ENCODE measurements at regions not wholly inside any gene's neighbourhood (a gene's known extent, or its start where the extent isn't known, plus 50 kb on each side); places are given as distances from the start of the nearest gene placed in this dataset.
A peak's percentile ranks its signal among the peaks of the same experiment; 100 is the strongest.

GRCh38 chr6:28693751-28694443 lies 168.2 kb downstream of the GPX5 start:
- Mint-ChIP-seq H3K4me1 (ENCODE audit: low read depth) (peaks cover 31% of the 10 kb centered on the region), H3K27ac (no peak overlapping the region), H3K36me3 (ENCODE audit: insufficient read depth) (peaks cover 6% of the 10 kb centered on the region), H3K4me3 (ENCODE audit: low read depth) (peak overlapping the region; percentile 31), H3K9me3 (ENCODE audit: low read depth) (no peaks in the 10 kb centered on the region), H3K27me3 (peaks cover 27% of the 10 kb centered on the region)
- TF ChIP-seq, protein P1, sequence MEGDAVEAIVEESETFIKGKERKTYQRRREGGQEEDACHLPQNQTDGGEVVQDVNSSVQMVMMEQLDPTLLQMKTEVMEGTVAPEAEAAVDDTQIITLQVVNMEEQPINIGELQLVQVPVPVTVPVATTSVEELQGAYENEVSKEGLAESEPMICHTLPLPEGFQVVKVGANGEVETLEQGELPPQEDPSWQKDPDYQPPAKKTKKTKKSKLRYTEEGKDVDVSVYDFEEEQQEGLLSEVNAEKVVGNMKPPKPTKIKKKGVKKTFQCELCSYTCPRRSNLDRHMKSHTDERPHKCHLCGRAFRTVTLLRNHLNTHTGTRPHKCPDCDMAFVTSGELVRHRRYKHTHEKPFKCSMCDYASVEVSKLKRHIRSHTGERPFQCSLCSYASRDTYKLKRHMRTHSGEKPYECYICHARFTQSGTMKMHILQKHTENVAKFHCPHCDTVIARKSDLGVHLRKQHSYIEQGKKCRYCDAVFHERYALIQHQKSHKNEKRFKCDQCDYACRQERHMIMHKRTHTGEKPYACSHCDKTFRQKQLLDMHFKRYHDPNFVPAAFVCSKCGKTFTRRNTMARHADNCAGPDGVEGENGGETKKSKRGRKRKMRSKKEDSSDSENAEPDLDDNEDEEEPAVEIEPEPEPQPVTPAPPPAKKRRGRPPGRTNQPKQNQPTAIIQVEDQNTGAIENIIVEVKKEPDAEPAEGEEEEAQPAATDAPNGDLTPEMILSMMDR (IDR thresholded peaks at IDR 0.05; ENCODE audit: unreplicated experiment) = no peak
- DNase-seq (ENCODE audit: low spot score, unreplicated experiment) = no peak

- Mint-ChIP-seq H3K9me3 (ENCODE audit: low read depth) (no peaks in the 10 kb centered on the region), H3K4me1 (ENCODE audit: low read depth) (peaks cover 24% of the 10 kb centered on the region), H3K36me3 (ENCODE audit: insufficient read depth) (peaks cover 6% of the 10 kb centered on the region), H3K27ac (no peak overlapping the region), H3K27me3 (peaks cover 27% of the 10 kb centered on the region), H3K4me3 (ENCODE audit: low read depth) (no peak overlapping the region)
- TF ChIP-seq, protein P1 (IDR thresholded peaks at IDR 0.05; ENCODE audit: unreplicated experiment) = no peak
- DNase-seq (ENCODE audit: low spot score, unreplicated experiment) = no peak
Measured at GRCh38 chr6:28695715-28696114, 170.0 kb downstream of the GPX5 start.

DNA sequence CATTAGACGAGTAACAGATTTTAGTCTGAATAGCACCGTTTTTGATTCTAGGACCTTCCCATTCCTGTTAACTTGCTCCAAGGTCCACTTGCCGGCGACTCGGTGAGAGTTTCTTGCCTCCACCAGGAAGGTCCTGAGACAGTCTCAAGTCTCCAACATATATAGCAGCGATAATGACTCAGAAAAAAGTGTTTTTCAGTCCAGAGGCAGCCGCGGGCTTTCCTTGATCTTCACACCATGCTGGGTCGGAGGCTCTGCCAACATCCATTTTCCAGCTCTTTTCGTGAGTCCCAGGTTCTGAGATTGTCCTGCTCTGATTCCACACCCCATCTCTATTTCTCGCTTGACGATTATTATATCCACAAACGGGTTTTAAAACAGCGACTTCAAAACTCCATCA lies 170.5 kb downstream of the GPX5 start:
- Mint-ChIP-seq H3K4me1 (ENCODE audit: low read depth) (peaks cover 20% of the 10 kb centered on the region), H3K27me3 (peaks cover 27% of the 10 kb centered on the region)

DNA sequence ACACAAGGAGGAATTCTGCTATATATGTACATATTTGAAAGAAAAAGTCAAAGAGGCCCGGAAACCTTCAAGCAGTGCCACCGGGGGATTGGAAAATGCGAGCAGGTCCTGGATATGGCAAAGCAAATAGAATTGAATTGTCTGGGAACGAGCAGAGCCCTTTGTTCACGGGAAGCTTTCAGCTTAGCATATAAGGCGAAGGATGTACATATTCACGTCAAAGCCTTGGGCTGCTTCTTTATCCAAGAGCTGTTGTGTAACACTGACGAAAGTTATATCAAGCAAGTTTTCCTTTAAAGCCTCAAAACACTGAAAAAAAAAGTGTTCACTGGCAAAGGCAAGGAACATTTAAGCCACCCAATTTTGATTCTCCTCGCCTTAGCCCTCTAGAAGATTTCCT lies 171.0 kb downstream of the GPX5 start:
- TF ChIP-seq, protein P1 (IDR thresholded peaks at IDR 0.05; ENCODE audit: unreplicated experiment) = no peak
- Mint-ChIP-seq H3K9me3 (ENCODE audit: low read depth) (no peaks in the 10 kb centered on the region), H3K4me3 (ENCODE audit: low read depth) (no peak overlapping the region), H3K27me3 (peaks cover 27% of the 10 kb centered on the region), H3K27ac (no peak overlapping the region), H3K4me1 (ENCODE audit: low read depth) (peaks cover 20% of the 10 kb centered on the region), H3K36me3 (ENCODE audit: insufficient read depth) (peaks cover 6% of the 10 kb centered on the region)
- no peak for DNase-seq (ENCODE audit: low spot score, unreplicated experiment)

More for the DNA sequence above, 170.5 kb downstream of the GPX5 start:
- DNase-seq (ENCODE audit: low spot score, unreplicated experiment) = no peak
- no peak overlapping the region for H3K27ac Mint-ChIP-seq
- H3K36me3 Mint-ChIP-seq (ENCODE audit: insufficient read depth) = peaks cover 6% of the 10 kb centered on the region
- no peak overlapping the region for H3K4me3 Mint-ChIP-seq (ENCODE audit: low read depth)
- H3K9me3 Mint-ChIP-seq (ENCODE audit: low read depth) = no peaks in the 10 kb centered on the region
- TF ChIP-seq, protein P1 (IDR thresholded peaks at IDR 0.05; ENCODE audit: unreplicated experiment) = no peak

DNA sequence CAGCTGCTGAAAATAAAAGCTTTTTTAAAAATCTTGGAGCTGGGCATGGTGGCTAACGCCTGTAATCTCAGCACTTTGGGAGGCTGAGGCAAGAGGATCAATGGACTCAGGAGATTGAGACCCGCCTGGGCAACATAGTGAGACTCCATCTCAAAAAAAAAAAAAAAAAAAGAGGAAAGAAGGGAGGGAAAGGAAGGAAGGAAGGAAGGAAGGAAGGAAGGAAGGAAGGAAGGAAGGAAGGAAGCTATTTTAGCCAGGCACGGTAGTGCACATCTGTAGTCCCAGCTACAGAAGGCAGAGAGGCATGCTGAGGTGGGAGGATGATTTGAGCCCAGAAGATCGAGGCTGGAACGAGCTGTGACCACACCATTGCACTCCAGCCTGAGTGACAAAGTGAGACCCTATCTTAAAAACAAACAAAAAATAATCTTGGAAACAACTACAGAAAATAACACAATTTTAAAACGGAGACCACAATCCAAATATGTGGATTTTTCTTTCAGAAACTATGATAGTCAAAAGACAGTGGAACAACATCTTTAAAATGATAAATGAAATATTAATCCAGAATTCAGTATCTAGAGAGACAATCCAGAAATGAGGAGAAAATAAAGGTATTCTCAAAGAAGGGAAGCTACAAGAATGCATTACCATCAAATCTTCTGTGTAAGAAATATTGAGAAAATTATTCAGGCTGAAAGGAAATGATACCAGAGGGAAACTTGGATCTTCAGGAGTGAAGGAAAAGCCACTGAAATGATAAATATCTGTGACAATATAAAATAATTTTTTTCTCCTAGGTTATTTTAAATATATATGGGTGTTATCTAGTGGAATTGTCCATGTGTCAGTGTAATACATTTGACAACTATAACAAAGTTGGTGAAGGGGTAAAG lies 182.0 kb downstream of the GPX5 start:
- peaks cover 12% of the 10 kb centered on the region for H3K27me3 Mint-ChIP-seq
- peak overlapping the region; percentile 36 for H3K4me3 Mint-ChIP-seq (ENCODE audit: low read depth)
- peaks cover 20% of the 10 kb centered on the region for H3K9me3 Mint-ChIP-seq (ENCODE audit: low read depth)
- no peak overlapping the region for H3K27ac Mint-ChIP-seq
- H3K36me3 Mint-ChIP-seq (ENCODE audit: insufficient read depth) = peaks cover 21% of the 10 kb centered on the region
- H3K4me1 Mint-ChIP-seq (ENCODE audit: low read depth) = peaks cover 3% of the 10 kb centered on the region
- TF ChIP-seq, protein P1 (IDR thresholded peaks at IDR 0.05; ENCODE audit: unreplicated experiment) = no peak
- DNase-seq (ENCODE audit: low spot score, unreplicated experiment) = no peak
